Endothelial cell of umbilical vein (primary cell): ENCODE measurements at regions not wholly inside any gene's neighbourhood (a gene's known extent, or its start where the extent isn't known, plus 50 kb on each side); places are given as distances from the start of the nearest gene placed in this dataset.

Experiments used
- BruUV-seq: library from RNA; stranded (reverse); fragments of 400-500 nt; replicated peaks from 2 replicates; lab custom pipeline; 2021; lab: Mats Ljungman, UMichigan
- CTCF ChIA-PET: fragments of 300-600, 350-600 bp; sonication (Branson Sonifier 250); formaldehyde crosslinking; loops from one replicate; lab custom pipeline; 2021; ENCODE audit warnings: antibody characterized with exemption, inconsistent platforms; lab: Charles Lee
- POLR2A ChIA-PET: fragments of 300-600, 350-600 bp; sonication (Branson Sonifier 250); formaldehyde crosslinking; loops from one replicate; lab custom pipeline; 2021; ENCODE audit warnings: antibody characterized with exemption, inconsistent platforms; lab: Charles Lee
- DNase-seq: peaks from one replicate; pipeline ENCODE4 v3.0.0-alpha.2; 2011; ENCODE audit warnings: low read depth, low spot score
- FAIRE-seq: peaks from 2 replicates; lab custom pipeline; 2011; peaks lifted over from hg19 to GRCh38; lab: Jason Lieb, UNC
- H2AFZ ChIP-seq: 2 replicates; pipeline ENCODE4 v1.6.0; 2012; ENCODE audit warnings: low read depth, low read length, control low read depth, inconsistent platforms
- H3K27ac ChIP-seq: 2 replicates; pipeline ENCODE4 v1.5.1; 2011; ENCODE audit warnings: low read depth, mild to moderate bottlenecking, control low read depth, low read length, moderate library complexity; ENCODE audit not compliant: insufficient read depth
- H3K27me3 ChIP-seq, 2 experiments: 2 replicates each; pipeline versions ENCODE4 v1.6.0 to v1.6.1; 2011; ENCODE audit warnings: low read length in 2 of 2, mixed read lengths in 1 of 2; ENCODE audit not compliant: control insufficient read depth in 2 of 2, insufficient read depth in 2 of 2
- H3K36me3 ChIP-seq, 2 experiments: 2 replicates in 1 of 2; 3 replicates in 1 of 2; pipeline ENCODE4 v1.5.1; 2011; ENCODE audit warnings: low read length in 2 of 2, mild to moderate bottlenecking in 1 of 2, moderate library complexity in 1 of 2; ENCODE audit not compliant: control insufficient read depth in 2 of 2, insufficient read depth in 2 of 2; ENCODE audit errors: extremely low read depth in 1 of 2
- H3K4me1 ChIP-seq: 3 replicates; pipeline ENCODE4 v1.5.1; 2011; ENCODE audit warnings: mild to moderate bottlenecking, low read length; ENCODE audit not compliant: control insufficient read depth, insufficient read depth; ENCODE audit errors: extremely low read depth
- H3K4me2 ChIP-seq: 2 replicates; pipeline ENCODE4 v1.6.1; 2011; ENCODE audit warnings: low read length, control low read depth, mixed read lengths; ENCODE audit not compliant: insufficient read depth
- H3K4me3 ChIP-seq, 3 experiments: fragments of 200-600 bp in 1 of 3; sonication (generic), shearing (Covaris generic) in 1 of 3; replicated peaks in 1 of 3; 2 replicates each; pipeline ENCODE4 v1.5.1; 2011 to 2016; ENCODE audit warnings: control low read depth in 3 of 3, low read length in 3 of 3, mild to moderate bottlenecking in 2 of 3, inconsistent platforms in 1 of 3, low read depth in 1 of 3, moderate library complexity in 1 of 3; ENCODE audit not compliant: insufficient read depth in 1 of 3
- H3K79me2 ChIP-seq: 2 replicates; pipeline ENCODE4 v1.6.0; 2012; ENCODE audit warnings: low read length, inconsistent platforms; ENCODE audit not compliant: control insufficient read depth, insufficient read depth
- H3K9ac ChIP-seq: replicated peaks from 2 replicates; pipeline ENCODE3; 2011; ENCODE audit warnings: low read length, control low read depth; ENCODE audit not compliant: insufficient read depth; ENCODE audit errors: extremely low read depth
- H3K9me1 ChIP-seq: replicated peaks from 3 replicates; pipeline ENCODE4 v1.6.0; 2011; ENCODE audit warnings: mild to moderate bottlenecking, low read length; ENCODE audit not compliant: control insufficient read depth, insufficient read depth; ENCODE audit errors: extremely low read depth
- H3K9me3 ChIP-seq: replicated peaks from 2 replicates; pipeline ENCODE4 v1.5.1; 2012; ENCODE audit warnings: low read length, inconsistent platforms; ENCODE audit not compliant: control insufficient read depth, insufficient read depth
- H4K20me1 ChIP-seq: replicated peaks from 2 replicates; pipeline ENCODE3; 2011; ENCODE audit warnings: mild to moderate bottlenecking, low read length; ENCODE audit not compliant: control insufficient read depth, insufficient read depth; ENCODE audit errors: extremely low read depth
- CTCF ChIP-seq, 2 donors: IDR thresholded peaks; 1 replicate in 1 of 2; 2 replicates in 1 of 2; pipeline ENCODE4 v1.5.1; 2011; ENCODE audit warnings: low read length in 2 of 2, mild to moderate bottlenecking in 2 of 2, moderate library complexity in 2 of 2, control low read depth in 1 of 2, inconsistent platforms in 1 of 2, low read depth in 1 of 2; ENCODE audit not compliant: insufficient read depth in 1 of 2; ENCODE audit errors: extremely low read depth in 1 of 2
- EZH2 ChIP-seq: IDR thresholded peaks from 2 replicates; pipeline ENCODE4 v1.6.1; 2012; ENCODE audit warnings: borderline replicate concordance, low read depth, mild to moderate bottlenecking, moderate library complexity, low read length, inconsistent platforms; ENCODE audit not compliant: severe bottlenecking
- FOS ChIP-seq: IDR thresholded peaks from 2 replicates; pipeline ENCODE4 v1.6.1; 2011; ENCODE audit warnings: mild to moderate bottlenecking, low read length, moderate library complexity, borderline replicate concordance; ENCODE audit not compliant: insufficient read depth
- GATA2 ChIP-seq: IDR thresholded peaks from 2 replicates; pipeline ENCODE4 v1.7.0; 2011; ENCODE audit warnings: low read depth, mild to moderate bottlenecking, moderate library complexity, mixed read lengths, low read length; ENCODE audit not compliant: insufficient read length, insufficient read depth
- JUN ChIP-seq: IDR thresholded peaks from 2 replicates; pipeline ENCODE4 v1.6.1; 2011; ENCODE audit warnings: borderline replicate concordance, low read depth; ENCODE audit not compliant: insufficient read length, insufficient read depth
- MYC ChIP-seq: IDR thresholded peaks from one replicate; pipeline ENCODE4 v1.6.1; 2011; ENCODE audit warnings: mild to moderate bottlenecking, low read depth, low read length
- POLR2A ChIP-seq: IDR thresholded peaks from 2 replicates; pipeline ENCODE4 v1.6.1; 2012; ENCODE audit warnings: low read depth, mild to moderate bottlenecking, control low read depth, low read length
- POLR2AphosphoS5 ChIP-seq: IDR thresholded peaks from 2 replicates; pipeline ENCODE4 v1.6.1; 2012; ENCODE audit warnings: low read depth, mild to moderate bottlenecking, control low read depth, low read length, moderate library complexity; ENCODE audit not compliant: insufficient read depth
- dilution Hi-C: fragments of 300-500 bp; cut with MboI; formaldehyde crosslinking; loops from one replicate; pipeline ENCODE4 v1.15.0; 2019; ENCODE audit warnings: low sequenced_read_pairs; ENCODE audit not compliant: extremely low pct_ligation_motif_present
- intact Hi-C: fragments of 100-400 bp; cut with micrococcal nuclease; formaldehyde crosslinking; loops from one replicate; pipeline ENCODE4 v1.10.0; 2022
- TF ChIP-seq, protein P1 (sequence below): IDR thresholded peaks from 2 replicates; pipeline ENCODE4 v1.6.1; 2011; ENCODE audit not compliant: insufficient read depth, insufficient read length

DNA sequence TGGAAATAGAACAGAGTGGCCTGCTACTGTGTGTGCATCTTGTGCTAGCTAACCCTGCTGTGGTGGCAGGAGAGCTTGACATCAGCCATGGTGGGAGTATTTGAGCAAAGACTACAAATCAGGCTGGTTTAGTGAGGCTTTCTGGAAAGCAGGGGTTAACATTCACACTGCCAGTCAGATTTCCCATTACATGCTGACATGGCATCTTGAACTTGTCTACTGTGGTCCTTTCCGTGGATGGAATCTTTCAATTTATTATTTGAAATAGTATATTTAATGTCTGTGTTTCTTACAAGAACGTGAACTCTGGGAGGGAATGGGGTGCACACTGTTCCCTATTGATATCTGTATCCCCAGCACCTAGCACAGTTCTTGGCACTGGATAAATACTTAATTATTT lies 60.8 kb downstream of the GCNT4 start:
- TF ChIP-seq POLR2A = no peak
- TF ChIP-seq JUN = no peak
- no peak for TF ChIP-seq EZH2
- no peak for TF ChIP-seq GATA2
- TF ChIP-seq, protein P1, sequence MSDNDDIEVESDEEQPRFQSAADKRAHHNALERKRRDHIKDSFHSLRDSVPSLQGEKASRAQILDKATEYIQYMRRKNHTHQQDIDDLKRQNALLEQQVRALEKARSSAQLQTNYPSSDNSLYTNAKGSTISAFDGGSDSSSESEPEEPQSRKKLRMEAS = no peak
- TF ChIP-seq MYC = no peak
- no peak for TF ChIP-seq CTCF (IDR thresholded peaks at IDR 0.05; ENCODE audit: extremely low read depth in 1 of 2, insufficient read depth in 1 of 2, low read depth in 1 of 2, low read length in 2 of 2)
- no peak for TF ChIP-seq FOS
- TF ChIP-seq POLR2AphosphoS5 = no peak
- no TSS peak for BruUV-seq
- Histone ChIP-seq H3K4me1 (no peaks in the 10 kb centered on the region), H3K4me2 (no peak overlapping the region), H3K4me3 (no peak overlapping the region), H3K9me3 (no peaks in the 10 kb centered on the region), H3K9ac (no peak overlapping the region), H3K9me1 (no peaks in the 10 kb centered on the region), H3K27ac (no peak overlapping the region), H4K20me1 (no peaks in the 10 kb centered on the region), H3K36me3 (no peaks in the 10 kb centered on the region), H3K79me2 (no peaks in the 10 kb centered on the region), H2AFZ (no peak overlapping the region), H3K27me3 (peaks cover 0 to 4% of the 10 kb centered on the region in 2 experiments)
- dilution Hi-C loops = no loop called here
- ChIA-PET CTCF (no interaction called here), POLR2A (no interaction called here)
- intact Hi-C loops = no loop called here
- FAIRE-seq (no peak), DNase-seq (no peak)
